ENCODE measurements at regions not wholly inside any gene's neighbourhood (a gene's known extent, or its start where the extent isn't known, plus 50 kb on each side); places are given as distances from the start of the nearest gene placed in this dataset.
"Not testable (repeated sequence)": the region's sequence is repeated elsewhere in the genome, so short reads cannot be mapped to it uniquely, and the experiment has no call there.

GRCh38 chr6:126963077-126963809 lies 155.2 kb upstream of the RSPO3 start:
- intact Hi-C loops (cut with micrococcal nuclease), result no loop called here

- intact Hi-C loops (cut with micrococcal nuclease), result no loop called here
Measured at GRCh38 chr6:126967296-126968005, 151.0 kb upstream of the RSPO3 start.

GRCh38 chr6:126976253-126976797 lies 142.1 kb upstream of the RSPO3 start:
- intact Hi-C loops (cut with micrococcal nuclease), result no loop called here

DNA sequence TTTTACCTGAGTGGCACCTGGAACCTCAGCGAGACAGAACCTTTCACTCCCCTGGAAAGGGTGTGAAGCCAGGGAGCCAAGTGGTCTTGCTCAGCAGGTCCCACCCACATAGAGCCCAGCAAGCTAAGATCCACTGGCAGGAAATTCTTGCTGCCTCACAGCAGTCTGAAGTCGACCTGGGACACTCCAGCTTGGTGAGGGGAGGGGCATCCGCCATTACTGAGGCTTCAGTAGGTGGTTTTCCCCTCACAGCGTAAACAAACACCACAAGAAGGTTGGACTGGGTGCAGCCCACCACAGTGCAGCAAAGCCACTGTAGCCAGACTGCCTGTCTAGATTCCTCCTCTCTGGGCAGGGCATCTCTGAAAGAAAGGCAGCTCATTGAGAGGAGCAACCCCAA lies 134.7 kb upstream of the RSPO3 start:
- intact Hi-C loops (cut with micrococcal nuclease), result no loop called here

DNA sequence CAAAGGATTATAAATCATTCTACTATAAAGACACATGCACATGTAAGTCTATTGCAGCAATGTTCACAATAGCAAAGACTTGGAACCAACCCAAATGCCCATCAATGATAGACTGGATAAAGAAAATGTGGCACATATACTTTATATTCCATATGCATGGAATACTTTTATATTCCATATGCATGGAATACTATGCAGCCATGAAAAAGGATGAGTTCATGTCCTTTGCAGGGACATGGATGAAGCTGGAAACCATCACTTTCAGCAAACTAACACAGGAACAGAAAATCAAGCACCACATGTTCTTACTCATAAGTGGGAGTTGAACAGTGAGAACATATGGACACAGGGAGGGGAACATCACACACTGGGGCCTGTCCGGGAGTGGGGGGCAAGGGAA lies 130.3 kb upstream of the RSPO3 start:
- intact Hi-C loops (cut with micrococcal nuclease), result not testable (repeated sequence)

DNA sequence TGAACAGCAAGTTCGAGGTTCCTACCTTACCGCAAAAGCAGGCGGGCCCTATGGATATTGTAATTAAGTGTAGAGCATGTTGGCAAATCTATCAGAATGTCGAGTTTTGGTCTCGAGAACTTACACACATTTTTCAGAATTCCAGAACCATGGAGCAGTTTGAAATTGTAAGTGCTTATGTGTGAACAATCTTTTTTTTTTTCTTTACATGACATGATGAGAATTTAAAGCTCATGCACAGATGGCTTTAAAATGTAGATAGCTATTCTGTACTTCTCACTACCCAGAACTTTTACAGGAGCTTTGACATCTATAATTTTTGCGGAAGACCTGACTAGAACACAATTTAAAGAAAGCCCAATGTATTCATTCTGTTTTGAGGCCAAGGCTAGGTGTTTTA lies 117.8 kb upstream of the RSPO3 start:
- intact Hi-C loops (cut with micrococcal nuclease), result no loop called here

GRCh38 chr6:127013865-127014264 lies 104.6 kb upstream of the RSPO3 start:
- intact Hi-C loops (cut with micrococcal nuclease), result no loop called here

DNA sequence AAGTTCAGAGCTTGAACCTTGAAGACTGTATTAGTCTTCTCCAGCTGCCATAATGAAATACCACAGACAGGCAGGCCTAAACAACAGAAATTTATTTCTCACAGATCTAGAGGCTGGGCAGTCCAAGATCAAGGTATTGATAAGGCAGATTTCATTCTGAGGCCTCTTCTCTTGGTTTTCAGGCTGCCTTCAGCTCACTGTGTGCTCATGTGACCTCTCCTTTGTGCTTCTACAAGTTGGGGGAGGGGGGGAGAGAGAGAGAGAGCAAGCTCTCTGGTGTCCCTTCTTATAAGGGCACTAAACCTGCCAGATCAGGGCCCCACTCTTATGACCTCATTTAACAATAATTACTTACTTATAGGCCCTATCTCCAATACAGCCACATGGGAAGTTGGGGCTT lies 102.6 kb upstream of the RSPO3 start:
- intact Hi-C loops (cut with micrococcal nuclease), result no loop called here

- intact Hi-C loops (cut with micrococcal nuclease), result no loop called here
Measured at GRCh38 chr6:127019828-127020227, 98.6 kb upstream of the RSPO3 start.

GRCh38 chr6:127022302-127022701 lies 96.2 kb upstream of the RSPO3 start:
- intact Hi-C loops (cut with micrococcal nuclease), result no loop called here

- intact Hi-C loops (cut with micrococcal nuclease), result no loop called here
Measured at GRCh38 chr6:127023001-127023778, 95.3 kb upstream of the RSPO3 start.

- intact Hi-C loops (cut with micrococcal nuclease), result no loop called here
Measured at GRCh38 chr6:127026247-127026646, 92.2 kb upstream of the RSPO3 start.

DNA sequence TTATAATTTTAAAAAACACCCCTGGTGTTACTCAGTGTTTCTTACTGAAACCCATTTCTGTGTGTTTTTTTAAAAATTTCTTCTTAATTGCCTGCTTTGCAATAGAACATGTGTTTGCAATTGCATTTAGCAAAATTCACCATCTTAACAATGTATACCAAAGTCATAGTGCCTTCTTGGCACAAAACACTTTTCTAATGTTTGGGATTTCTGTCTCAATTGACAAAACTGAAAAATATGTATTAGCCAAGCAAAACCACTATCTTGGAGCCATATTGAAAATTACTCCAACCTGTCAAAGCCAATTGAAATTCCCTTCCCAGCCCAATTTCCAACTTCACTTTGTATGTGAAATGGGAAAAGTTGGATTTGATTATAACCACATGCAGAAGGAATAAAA lies 88.4 kb upstream of the RSPO3 start:
- intact Hi-C loops (cut with micrococcal nuclease), result no loop called here

GRCh38 chr6:127030836-127031235 lies 87.6 kb upstream of the RSPO3 start:
- intact Hi-C loops (cut with micrococcal nuclease), result no loop called here

DNA sequence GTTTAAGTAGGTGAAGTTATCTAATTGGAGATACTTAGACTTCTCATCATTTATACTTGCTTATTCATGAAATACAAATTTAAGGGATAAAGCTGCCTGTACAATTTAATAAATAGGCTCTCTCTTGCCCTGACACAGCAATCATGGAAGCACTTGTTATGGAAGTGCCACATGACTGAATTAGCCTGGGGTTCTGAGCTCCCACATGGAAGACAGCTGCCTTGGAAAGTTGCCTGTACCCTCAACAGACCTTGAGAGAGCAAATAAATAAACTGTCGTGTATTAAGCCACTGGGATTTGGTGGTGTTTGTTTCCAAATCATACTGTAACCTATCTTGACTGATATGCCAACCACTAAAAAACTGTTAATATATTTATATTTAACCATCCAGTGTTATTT lies 87.0 kb upstream of the RSPO3 start:
- intact Hi-C loops (cut with micrococcal nuclease), result no loop called here

DNA sequence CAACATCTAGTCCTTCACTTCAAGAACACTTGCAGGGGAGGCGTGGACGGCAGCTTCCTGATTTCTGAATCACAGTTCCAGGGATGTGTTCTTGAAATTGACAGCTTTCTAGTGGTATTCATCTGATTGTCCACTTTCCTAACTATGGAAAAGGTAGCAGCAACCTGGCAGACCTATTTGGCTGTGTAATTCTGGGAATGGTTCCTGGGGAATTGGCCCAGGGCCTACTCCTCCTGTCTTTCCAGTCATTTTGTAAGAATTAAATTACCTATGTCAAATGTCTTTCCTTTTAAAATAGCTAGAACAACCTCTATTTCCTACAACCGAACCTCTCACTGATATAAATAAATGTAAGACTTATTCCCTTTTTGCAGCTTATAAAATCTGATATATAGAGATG lies 85.5 kb upstream of the RSPO3 start:
- intact Hi-C loops (cut with micrococcal nuclease), result no loop called here

GRCh38 chr6:127051571-127052260 lies 66.8 kb upstream of the RSPO3 start:
- intact Hi-C loops (cut with micrococcal nuclease), result no loop called here

DNA sequence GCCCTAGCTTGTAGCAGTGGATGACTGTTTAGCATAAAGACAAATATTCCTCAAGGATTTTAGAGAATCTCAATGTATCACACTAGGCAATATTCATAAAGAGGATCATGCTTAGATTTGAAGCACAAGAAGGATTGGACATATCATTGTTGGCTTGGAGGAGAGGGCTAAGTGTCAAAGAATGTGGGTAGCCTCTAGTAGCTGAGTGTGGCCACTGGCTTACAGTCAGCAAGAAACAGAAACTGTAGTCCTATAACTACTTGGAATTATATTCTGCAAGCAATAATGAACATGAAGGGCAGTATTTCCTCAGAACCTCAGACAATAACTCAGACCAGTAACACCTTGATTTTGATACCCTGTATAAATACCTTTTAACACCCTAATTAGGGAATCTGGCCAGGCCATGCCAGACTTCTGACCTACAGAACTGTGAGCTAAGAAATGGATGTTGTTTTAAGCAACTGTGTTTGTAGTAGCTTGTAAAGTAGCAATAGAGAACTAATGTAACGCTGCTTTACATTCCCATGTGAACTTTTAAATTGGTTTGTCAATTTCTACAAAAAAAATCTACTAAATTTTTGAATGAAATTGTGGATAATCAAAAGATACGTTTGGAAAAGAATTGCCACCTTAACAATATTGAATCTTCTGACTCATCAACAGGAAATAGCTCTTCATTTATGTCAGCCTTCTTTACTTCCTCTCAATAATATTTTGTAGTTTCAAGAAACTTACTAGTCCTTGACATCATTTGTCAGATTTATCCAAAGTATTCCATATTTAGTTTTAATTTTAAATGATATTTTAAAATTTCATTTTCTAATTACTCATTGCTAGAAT lies 65.2 kb upstream of the RSPO3 start:
- intact Hi-C loops (cut with micrococcal nuclease), result no loop called here

DNA sequence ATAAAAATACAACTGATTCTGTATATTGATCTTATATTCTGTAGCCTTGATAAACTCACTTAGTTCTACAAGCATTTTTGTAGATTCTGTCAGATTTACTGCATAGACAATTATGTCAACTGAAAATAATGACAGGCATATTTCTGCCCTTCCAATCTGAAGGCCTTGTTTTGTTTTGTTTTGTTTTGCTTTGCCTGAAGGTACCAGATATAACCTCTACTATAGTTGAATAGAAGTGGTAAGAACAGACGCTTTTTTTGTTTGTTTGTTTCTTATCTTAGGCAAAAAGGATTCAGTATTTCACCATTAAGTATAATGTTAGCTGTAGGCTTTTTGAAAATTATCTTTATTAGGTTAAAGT lies 64.6 kb upstream of the RSPO3 start:
- intact Hi-C loops (cut with micrococcal nuclease), result no loop called here

GRCh38 chr6:127058027-127058426 lies 60.4 kb upstream of the RSPO3 start:
- intact Hi-C loops (cut with micrococcal nuclease), result no loop called here

- intact Hi-C loops (cut with micrococcal nuclease), result no loop called here
Measured at GRCh38 chr6:127058936-127059335, 59.5 kb upstream of the RSPO3 start.

Measured in T-helper 2 cell treated with Interferon-gamma antibody and Interleukin-4, amounts not matched to agents 100 ng/mL and 5 ng/mL, for 36 hours (primary cell).